Uterus (tissue), 3 donors: ENCODE measurements at regions not wholly inside any gene's neighbourhood (a gene's known extent, or its start where the extent isn't known, plus 50 kb on each side); places are given as distances from the start of the nearest gene placed in this dataset.
"Not testable (repeated sequence)": the region's sequence is repeated elsewhere in the genome, so short reads cannot be mapped to it uniquely, and the experiment has no call there.

Source experiments
- DNase-seq, 2 donors: peaks; one replicate each; pipeline ENCODE4 v3.0.0-alpha.2; 2019 to 2020
- H3K27ac ChIP-seq, 2 donors: fragments of 200-600 bp; sonication (generic); 1 replicate in 1 of 2; 2 replicates in 1 of 2; pipeline ENCODE4 v1.5.1; 2016 to 2018
- H3K27me3 ChIP-seq, 2 donors: fragments of 200-600 bp; sonication (generic); one replicate each; pipeline ENCODE4 v1.5.1; 2018 to 2019; ENCODE audit warnings: control low read depth in 1 of 2
- H3K36me3 ChIP-seq, 2 donors: fragments of 200-600 bp; sonication (generic); one replicate each; pipeline ENCODE4 v1.5.1; 2019; ENCODE audit warnings: control low read depth in 1 of 2
- H3K4me1 ChIP-seq, 2 donors: fragments of 200-600 bp; sonication (generic); one replicate each; pipeline ENCODE4 v1.5.1; 2018 to 2019; ENCODE audit warnings: control low read depth in 1 of 2
- H3K4me3 ChIP-seq, 2 donors: fragments of 200-600 bp; sonication (generic); 1 replicate in 1 of 2; 2 replicates in 1 of 2; pipeline ENCODE4 v1.5.1; 2018 to 2019; ENCODE audit warnings: mild to moderate bottlenecking in 1 of 2
- H3K9me3 ChIP-seq, 2 donors: fragments of 200-600 bp; sonication (generic); one replicate each; pipeline ENCODE4 v1.5.1; 2019; ENCODE audit warnings: control low read depth in 1 of 2
- CTCF ChIP-seq, 4 experiments: fragments of 200-600 bp in 2 of 4; fragments of 450-650 bp in 2 of 4; sonication (generic) in 2 of 4; IDR thresholded peaks; one replicate each; pipeline ENCODE4 v1.5.1; 2016 to 2019; ENCODE audit warnings: antibody characterized with exemption in 4 of 4, mild to moderate bottlenecking in 2 of 4, moderate library complexity in 1 of 4
- POLR2A ChIP-seq, 2 donors: fragments of 450-650 bp; IDR thresholded peaks; one replicate each; pipeline ENCODE4 v1.6.1; 2016; ENCODE audit warnings: antibody characterized with exemption in 2 of 2, mild to moderate bottlenecking in 1 of 2, moderate library complexity in 1 of 2
- intact Hi-C: fragments of 100-400 bp; cut with DNase I; formaldehyde crosslinking; loops from one replicate; pipeline ENCODE4 v1.15.1; 2023; ENCODE audit warnings: low total_unique reads
- donor health status: DM: yes; HTN: yes; CAD: no.

GRCh38 chr15:77901921-77902750 lies 175.4 kb downstream of the TBC1D2B start:
- peak in 1 of 2 donors; percentile 5 for DNase-seq
- TF ChIP-seq CTCF (IDR thresholded peaks at IDR 0.05): no peak
- TF ChIP-seq POLR2A (IDR thresholded peaks at IDR 0.05): no peak
- no peaks in the 10 kb centered on the region for H3K9me3 ChIP-seq
- no peak overlapping the region for H3K4me3 ChIP-seq
- H3K27me3 ChIP-seq: no peaks in the 10 kb centered on the region
- H3K36me3 ChIP-seq: no peaks in the 10 kb centered on the region
- H3K4me1 ChIP-seq: no peaks in the 10 kb centered on the region
- intact Hi-C loops: no loop called here
- no peak overlapping the region for H3K27ac ChIP-seq

DNA sequence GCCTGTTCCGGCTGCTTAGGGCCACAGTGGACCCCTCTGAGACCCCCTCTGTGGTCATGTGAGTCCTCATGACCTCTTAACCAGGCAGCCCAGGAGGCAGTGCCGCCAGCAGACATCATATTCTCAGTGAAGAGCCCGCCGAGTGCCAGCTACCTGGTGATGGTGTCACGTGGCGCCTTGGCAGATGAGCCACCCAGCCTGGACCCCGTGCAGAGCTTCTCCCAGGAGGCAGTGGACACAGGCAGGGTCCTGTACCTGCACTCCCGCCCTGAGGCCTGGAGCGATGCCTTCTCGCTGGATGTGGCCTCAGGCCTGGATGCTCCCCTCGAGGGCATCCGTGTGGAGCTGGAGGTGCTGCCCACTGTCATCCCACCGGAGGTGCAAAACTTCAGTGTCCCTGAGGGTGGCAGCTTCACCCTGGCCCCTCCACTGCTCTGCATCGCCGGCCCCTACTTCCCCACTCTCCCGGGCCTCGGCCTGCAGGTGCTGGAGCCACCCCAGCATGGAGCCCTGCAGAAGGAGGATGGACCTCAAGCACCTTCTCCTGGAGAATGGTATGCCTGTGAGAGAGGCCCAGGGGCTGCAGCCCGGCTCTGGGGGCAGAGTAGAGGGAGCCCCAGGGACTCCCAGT lies 176.1 kb downstream of the TBC1D2B start:
- H3K4me3 ChIP-seq: no peak overlapping the region
- intact Hi-C loops: no loop called here
- no peaks in the 10 kb centered on the region for H3K4me1 ChIP-seq
- H3K27ac ChIP-seq: no peak overlapping the region
- H3K9me3 ChIP-seq: no peaks in the 10 kb centered on the region
- H3K36me3 ChIP-seq: no peaks in the 10 kb centered on the region
- DNase-seq: peak in 1 of 2 donors; percentile 7
- TF ChIP-seq POLR2A (IDR thresholded peaks at IDR 0.05): no peak
- TF ChIP-seq CTCF (IDR thresholded peaks at IDR 0.05): no peak
- no peaks in the 10 kb centered on the region for H3K27me3 ChIP-seq

GRCh38 chr15:77900331-77900963 lies 177.1 kb downstream of the TBC1D2B start:
- H3K4me3 ChIP-seq, H3K4me1 ChIP-seq, intact Hi-C loops, H3K27me3 ChIP-seq, H3K36me3 ChIP-seq, H3K27ac ChIP-seq, H3K9me3 ChIP-seq: not testable (repeated sequence)
- peak in 1 of 4 experiments; percentile 8 for TF ChIP-seq CTCF (IDR thresholded peaks at IDR 0.05)
- DNase-seq: peak in 1 of 2 donors; percentile 15

DNA sequence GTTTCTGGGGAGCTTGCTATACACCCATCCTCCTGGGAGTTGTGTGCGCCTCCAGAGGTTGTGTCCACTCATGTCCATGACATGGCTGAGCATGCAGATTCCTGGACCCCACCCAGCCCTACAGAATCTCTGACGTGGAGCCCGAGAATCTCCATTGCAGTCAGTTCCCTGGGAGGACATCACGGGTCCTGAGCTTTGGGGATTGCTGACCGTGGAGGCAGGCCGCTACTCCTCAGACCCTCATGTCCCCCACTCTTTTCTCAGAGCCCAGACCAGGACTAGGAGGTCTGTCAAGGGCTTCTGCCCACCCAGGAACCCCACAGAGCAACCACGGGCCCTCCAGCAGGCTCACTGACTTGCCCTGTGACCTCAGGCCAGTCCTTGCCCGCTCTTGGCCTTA lies 177.7 kb downstream of the TBC1D2B start:
- H3K4me1 ChIP-seq, H3K27ac ChIP-seq, intact Hi-C loops, H3K27me3 ChIP-seq, H3K36me3 ChIP-seq, H3K9me3 ChIP-seq, H3K4me3 ChIP-seq: not testable (repeated sequence)
- peak in 1 of 2 donors; percentile 8 for DNase-seq

- no peak overlapping the region for H3K27ac ChIP-seq
These were observed 178.4 kb downstream of the TBC1D2B start for GRCh38 chr15:77898811-77899730.

More at GRCh38 chr15:77898811-77899730, 178.4 kb downstream of the TBC1D2B start:
- DNase-seq: no peak
- Histone ChIP-seq H3K4me1 (no peaks in the 10 kb centered on the region), H3K4me3 (no peak overlapping the region), H3K27me3 (no peaks in the 10 kb centered on the region), H3K36me3 (no peaks in the 10 kb centered on the region), H3K9me3 (no peaks in the 10 kb centered on the region)
- intact Hi-C loops: no loop called here
- TF ChIP-seq CTCF (IDR thresholded peaks at IDR 0.05): no peak
- no peak for TF ChIP-seq POLR2A (IDR thresholded peaks at IDR 0.05)
